Lung microvascular endothelial cell (primary cell): ENCODE measurements at regions not wholly inside any gene's neighbourhood (a gene's known extent, or its start where the extent isn't known, plus 50 kb on each side); places are given as distances from the start of the nearest gene placed in this dataset.

ENCODE experiments used
- DNase-seq, 2 donors: peaks; one replicate each; pipeline versions ENCODE4 v3.0.0 to v3.0.0-alpha.2; 2010; ENCODE audit warnings: low read depth in 2 of 2

- DNase-seq: no peak
These were observed 1301.9 kb downstream of the PCDH7 start for GRCh38 chr4:32022071-32022470.

GRCh38 chr4:32025851-32026459 lies 1305.8 kb downstream of the PCDH7 start:
- no peak for DNase-seq

DNA sequence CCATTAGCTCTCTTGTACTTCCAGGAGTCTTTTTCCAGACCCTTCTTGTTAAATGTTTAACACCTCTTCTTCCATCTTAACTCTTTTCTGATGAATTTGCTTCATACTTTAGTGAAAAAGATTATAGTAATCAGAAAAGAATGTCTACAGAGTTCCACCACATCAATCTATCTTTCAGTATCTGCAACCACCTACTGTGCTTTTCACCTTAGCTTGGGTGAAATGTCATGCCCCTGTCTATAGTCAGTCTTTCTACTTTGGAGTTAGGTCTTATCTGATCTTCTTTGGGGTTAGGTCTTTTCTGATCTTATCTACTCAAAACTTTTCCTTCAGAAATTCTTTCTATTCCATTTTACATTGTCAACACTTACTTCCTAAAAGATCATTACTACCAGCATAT lies 1310.2 kb downstream of the PCDH7 start:
- no peak for DNase-seq

DNA sequence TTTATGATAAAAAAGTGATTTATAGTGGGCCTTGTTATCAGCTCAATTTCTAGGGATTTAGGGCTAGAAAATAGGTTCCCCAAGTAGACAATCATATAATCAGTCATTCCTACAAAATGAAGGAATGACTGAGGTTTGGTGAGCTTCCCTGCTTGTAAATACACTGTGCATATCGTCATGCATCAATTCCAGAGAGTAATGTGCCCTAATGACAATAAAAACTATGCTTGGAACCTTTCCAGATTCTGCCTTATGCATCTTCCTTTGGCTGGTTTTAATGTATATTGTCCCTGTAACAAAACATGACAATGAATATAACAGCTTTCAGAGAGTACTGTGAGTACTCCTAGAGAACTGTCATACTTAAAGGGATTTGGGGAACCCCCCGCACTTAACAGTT lies 1310.9 kb downstream of the PCDH7 start:
- DNase-seq: no peak

- DNase-seq: no peak
These were observed 1312.0 kb downstream of the PCDH7 start for GRCh38 chr4:32032136-32032672.

GRCh38 chr4:32037399-32037798 lies 1317.2 kb downstream of the PCDH7 start:
- no peak for DNase-seq

DNA sequence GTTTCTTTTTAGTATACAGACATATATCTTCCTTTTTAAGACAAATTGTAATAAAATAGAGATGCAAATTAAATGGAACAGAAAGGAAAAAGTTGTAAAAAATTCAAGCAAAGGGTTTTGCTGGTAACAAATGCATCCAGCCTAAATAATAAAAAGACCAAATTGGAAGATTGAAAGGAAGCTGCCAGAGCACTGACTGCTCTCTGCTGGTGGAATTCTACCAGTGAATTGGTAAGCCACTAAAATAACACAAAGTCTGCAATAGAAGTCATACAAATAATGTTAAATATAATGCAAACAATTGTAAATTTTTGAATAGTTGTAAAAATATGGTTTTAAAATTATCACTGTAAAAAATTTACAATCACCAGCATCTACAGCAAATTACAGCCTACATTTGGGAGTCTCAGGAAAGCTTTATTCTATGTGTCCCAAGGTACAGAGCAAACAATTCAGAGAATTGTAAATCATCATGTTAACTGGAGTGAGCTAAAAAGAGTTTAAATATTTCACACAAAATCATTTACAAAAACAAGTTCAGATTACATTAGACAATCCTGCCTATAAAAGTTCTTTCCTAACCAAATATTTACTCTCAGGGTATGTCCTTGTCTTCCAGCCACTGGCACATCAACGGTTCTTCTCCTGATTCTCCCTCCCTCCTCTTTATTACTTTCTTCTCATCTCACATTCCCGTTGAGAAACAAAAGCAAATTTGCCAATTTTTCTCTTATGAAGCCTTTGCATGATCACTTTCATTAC lies 1322.5 kb downstream of the PCDH7 start:
- DNase-seq: no peak

- no peak for DNase-seq
These were observed 1323.1 kb downstream of the PCDH7 start for GRCh38 chr4:32043248-32043633.

- DNase-seq: no peak
These were observed 1341.7 kb downstream of the PCDH7 start for GRCh38 chr4:32061916-32062315.

- DNase-seq: no peak
These were observed 1353.4 kb downstream of the PCDH7 start for GRCh38 chr4:32073542-32073941.

GRCh38 chr4:32087211-32087610 lies 1367.0 kb downstream of the PCDH7 start:
- DNase-seq: no peak

DNA sequence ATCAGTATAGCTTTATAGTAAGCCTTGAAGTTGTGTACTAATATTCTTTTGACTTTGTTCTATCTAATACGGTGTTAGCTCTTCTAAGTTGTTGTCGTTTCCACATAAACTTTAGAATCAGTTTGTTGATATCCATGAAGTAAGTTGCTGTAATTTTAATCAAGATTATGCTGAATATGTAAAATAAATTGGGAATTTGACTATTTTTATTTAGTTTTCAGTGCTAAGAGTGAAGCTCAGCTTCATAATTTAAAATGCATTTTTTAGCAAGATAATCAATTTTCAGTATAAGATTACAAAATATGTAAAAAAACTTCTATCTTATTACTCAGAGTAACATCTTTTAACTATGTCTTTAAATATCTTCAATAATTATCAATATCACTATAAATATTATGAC lies 1374.8 kb downstream of the PCDH7 start:
- DNase-seq: no peak

- no peak for DNase-seq
These were observed 1382.7 kb downstream of the PCDH7 start for GRCh38 chr4:32102896-32103295.

GRCh38 chr4:32106767-32107166 lies 1386.6 kb downstream of the PCDH7 start:
- no peak for DNase-seq

GRCh38 chr4:32112891-32113290 lies 1392.7 kb downstream of the PCDH7 start:
- no peak for DNase-seq

DNA sequence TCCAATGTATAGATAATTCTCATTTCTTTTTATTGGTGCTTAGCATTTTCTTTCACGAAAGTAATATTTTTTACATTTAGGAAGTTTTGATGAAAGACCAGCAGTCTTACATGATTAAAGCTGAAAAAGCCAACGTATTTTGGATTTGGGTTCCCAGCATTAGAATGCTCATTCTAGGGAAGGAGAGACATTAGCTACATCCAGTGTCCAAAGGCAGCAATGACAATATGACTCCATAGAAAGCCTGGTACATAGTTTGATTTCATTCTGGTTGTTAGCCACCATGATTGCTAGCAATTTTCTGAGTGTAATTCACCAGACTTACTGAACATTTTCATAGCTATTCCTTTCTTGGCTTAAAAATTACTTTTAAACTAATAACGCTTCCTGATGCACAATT lies 1397.5 kb downstream of the PCDH7 start:
- DNase-seq: no peak

DNA sequence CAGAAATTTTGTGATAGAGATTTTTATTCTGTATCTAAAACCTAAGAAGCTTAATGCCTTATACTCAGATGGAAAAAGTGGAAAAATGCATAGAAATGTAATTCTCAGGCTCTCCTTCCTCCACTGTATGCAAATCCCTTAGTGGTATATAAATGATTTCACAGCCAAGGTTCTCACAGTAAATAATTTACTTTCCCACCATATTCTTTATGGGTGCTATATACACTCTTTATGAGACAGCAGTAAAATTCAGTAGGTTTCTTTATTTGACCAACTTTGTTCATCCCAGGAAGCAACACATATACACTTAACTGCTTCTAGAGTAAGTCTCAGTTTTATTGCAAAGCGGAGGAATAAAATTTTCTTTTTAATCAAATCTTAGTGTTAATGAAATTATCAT lies 1399.7 kb downstream of the PCDH7 start:
- DNase-seq: no peak

GRCh38 chr4:32128549-32128948 lies 1408.4 kb downstream of the PCDH7 start:
- no peak for DNase-seq

DNA sequence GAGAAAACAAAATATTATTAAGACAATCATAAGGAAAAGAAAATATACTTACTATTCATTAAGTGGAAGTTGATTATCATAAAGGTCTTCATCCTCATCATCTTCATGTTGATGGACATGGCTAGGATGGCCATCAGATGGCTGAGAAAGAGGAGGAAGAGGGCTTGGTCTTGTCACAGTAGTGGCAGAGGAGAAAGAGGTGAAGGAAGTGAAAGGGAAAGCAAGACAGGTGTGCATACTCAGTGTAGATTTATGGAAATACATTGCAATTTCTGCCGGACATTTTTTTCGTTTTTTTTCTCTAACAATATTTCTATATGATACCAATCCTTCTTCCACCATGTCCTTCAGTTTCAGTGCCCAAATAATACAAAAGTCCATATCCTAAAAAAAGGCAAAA lies 1409.8 kb downstream of the PCDH7 start:
- no peak for DNase-seq

- no peak for DNase-seq
These were observed 1413.0 kb downstream of the PCDH7 start for GRCh38 chr4:32133141-32133540.

DNA sequence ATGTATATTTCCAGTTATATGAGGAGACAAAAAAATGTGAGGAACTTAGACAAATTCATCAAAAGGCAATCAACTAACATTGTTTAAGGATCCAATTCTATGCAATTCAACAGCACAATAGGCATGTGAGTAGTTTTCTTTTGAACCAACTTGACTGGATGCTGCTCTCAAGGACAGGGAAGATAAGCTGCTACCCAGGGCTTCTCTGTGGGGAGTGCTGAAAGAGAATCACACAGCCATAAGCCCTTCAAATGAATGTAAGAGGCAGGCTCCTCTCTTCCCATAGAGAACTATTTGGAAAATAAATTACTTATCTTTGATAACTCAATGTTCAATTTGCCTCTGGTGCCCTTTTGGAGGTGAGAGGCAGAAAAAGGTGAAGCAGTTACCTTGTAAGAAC lies 1413.6 kb downstream of the PCDH7 start:
- no peak for DNase-seq

GRCh38 chr4:32135642-32136041 lies 1415.5 kb downstream of the PCDH7 start:
- no peak for DNase-seq

GRCh38 chr4:32136081-32136787 lies 1416.1 kb downstream of the PCDH7 start:
- no peak for DNase-seq
